Neural progenitor cell (in vitro differentiated cells): ENCODE measurements at regions not wholly inside any gene's neighbourhood (a gene's known extent, or its start where the extent isn't known, plus 50 kb on each side); places are given as distances from the start of the nearest gene placed in this dataset.

Experiments used
- DNase-seq: peaks from one replicate; pipeline ENCODE4 v3.0.0-alpha.2; 2016; ENCODE audit warnings: low spot score
- H2AFZ ChIP-seq: fragments of 200-600 bp; sonication (generic); replicated peaks from 2 replicates; pipeline ENCODE4 v1.6.1; 2016; ENCODE audit warnings: antibody characterized with exemption
- H3F3A ChIP-seq: fragments of 200-600 bp; sonication (generic); 2 replicates; pipeline ENCODE4 v1.6.1; 2016; ENCODE audit warnings: antibody characterized with exemption, low read depth
- H3K27ac ChIP-seq: fragments of 200-600 bp; sonication (generic); 2 replicates; pipeline ENCODE4 v1.5.1; 2016; ENCODE audit warnings: mild to moderate bottlenecking
- H3K27me3 ChIP-seq: fragments of 200-600 bp; sonication (generic); 2 replicates; pipeline ENCODE4 v1.6.1; 2016; ENCODE audit warnings: mild to moderate bottlenecking, moderate library complexity
- H3K36me3 ChIP-seq: fragments of 200-600 bp; sonication (generic); 2 replicates; pipeline ENCODE4 v1.5.1; 2016
- H3K4me1 ChIP-seq: fragments of 200-600 bp; sonication (generic); 2 replicates; pipeline ENCODE4 v1.6.1; 2016; ENCODE audit warnings: mixed run types
- H3K4me2 ChIP-seq: fragments of 200-600 bp; sonication (generic); 2 replicates; pipeline ENCODE4 v1.6.1; 2016
- H3K4me3 ChIP-seq: fragments of 200-600 bp; sonication (generic); 2 replicates; pipeline ENCODE4 v1.5.1; 2016
- H3K79me2 ChIP-seq: fragments of 200-600 bp; sonication (generic); 2 replicates; pipeline ENCODE4 v1.6.1; 2016; ENCODE audit warnings: low read depth
- H3K9ac ChIP-seq: fragments of 200-600 bp; sonication (generic); 2 replicates; pipeline ENCODE4 v1.6.1; 2016
- H3K9me3 ChIP-seq: fragments of 200-600 bp; sonication (generic); 2 replicates; pipeline ENCODE4 v1.5.1; 2016; ENCODE audit warnings: low read depth
- H4K20me1 ChIP-seq: fragments of 200-600 bp; sonication (generic); 2 replicates; pipeline ENCODE4 v1.6.1; 2016; ENCODE audit warnings: low read depth
- H3K27ac Mint-ChIP-seq: 3 replicates; pipeline ENCODE4 v1.8.0; 2021; ENCODE audit warnings: mixed read lengths
- H3K27me3 Mint-ChIP-seq: 2 replicates; pipeline ENCODE4 v1.8.0; 2022; ENCODE audit warnings: low read depth, mild to moderate bottlenecking, inconsistent platforms, moderate library complexity, mixed read lengths; ENCODE audit not compliant: insufficient read depth
- H3K36me3 Mint-ChIP-seq: 3 replicates; pipeline ENCODE4 v1.8.0; 2021; ENCODE audit warnings: mixed read lengths
- H3K4me1 Mint-ChIP-seq: 3 replicates; pipeline ENCODE4 v1.8.0; 2021; ENCODE audit warnings: mixed read lengths
- H3K4me3 Mint-ChIP-seq: 3 replicates; pipeline ENCODE4 v1.8.0; 2021; ENCODE audit warnings: mild to moderate bottlenecking, moderate library complexity, mixed read lengths
- H3K9me3 Mint-ChIP-seq: 3 replicates; pipeline ENCODE4 v1.8.0; 2020; ENCODE audit warnings: mixed read lengths
- CTCF ChIP-seq: fragments of 200-600 bp; sonication (generic); IDR thresholded peaks from 2 replicates; pipeline ENCODE4 v1.5.1; 2017; ENCODE audit warnings: antibody characterized with exemption, mild to moderate bottlenecking
- EZH2 ChIP-seq: fragments of 200-600 bp; sonication (generic); IDR thresholded peaks from 2 replicates; pipeline ENCODE4 v1.6.1; 2017; ENCODE audit warnings: antibody characterized with exemption, mild to moderate bottlenecking, moderate library complexity
- EZH2phosphoT487 ChIP-seq: fragments of 200-600 bp; sonication (generic); IDR thresholded peaks from 2 replicates; pipeline ENCODE4 v1.6.1; 2017; ENCODE audit warnings: antibody characterized with exemption

GRCh38 chr5:128825826-128826225, 139.5 kb upstream of the SLC27A6 start:
- no peaks in the 10 kb centered on the region for H3K9me3 Mint-ChIP-seq
- H3K4me3 ChIP-seq: no peak overlapping the region
- H3K4me3 Mint-ChIP-seq: no peak overlapping the region
- H4K20me1 ChIP-seq: no peaks in the 10 kb centered on the region
- no peaks in the 10 kb centered on the region for H3K9me3 ChIP-seq
- no peaks in the 10 kb centered on the region for H3F3A ChIP-seq
- no peaks in the 10 kb centered on the region for H3K36me3 ChIP-seq
- peaks cover 13% of the 10 kb centered on the region for H3K4me1 Mint-ChIP-seq
- TF ChIP-seq EZH2 (no peak), EZH2phosphoT487 (no peak), CTCF (no peak)
- no peaks in the 10 kb centered on the region for H3K27me3 ChIP-seq
- H3K36me3 Mint-ChIP-seq: no peaks in the 10 kb centered on the region
- H2AFZ ChIP-seq: no peak overlapping the region
- no peaks in the 10 kb centered on the region for H3K27me3 Mint-ChIP-seq
- no peak for DNase-seq
- H3K4me2 ChIP-seq: no peak overlapping the region
- H3K27ac Mint-ChIP-seq: no peak overlapping the region
- H3K79me2 ChIP-seq: no peaks in the 10 kb centered on the region
- H3K27ac ChIP-seq: no peak overlapping the region
- H3K4me1 ChIP-seq: peaks cover 3% of the 10 kb centered on the region
- H3K9ac ChIP-seq: no peak overlapping the region

- Histone ChIP-seq H3K9ac (no peak overlapping the region), H3K27ac (no peak overlapping the region), H3K4me1 (peaks cover 3% of the 10 kb centered on the region), H4K20me1 (no peaks in the 10 kb centered on the region), H3K36me3 (no peaks in the 10 kb centered on the region), H3K79me2 (no peaks in the 10 kb centered on the region), H3K9me3 (no peaks in the 10 kb centered on the region), H3K27me3 (no peaks in the 10 kb centered on the region), H3F3A (no peaks in the 10 kb centered on the region), H3K4me2 (no peak overlapping the region), H3K4me3 (no peak overlapping the region), H2AFZ (no peak overlapping the region)
- Mint-ChIP-seq H3K9me3 (no peaks in the 10 kb centered on the region), H3K4me1 (peaks cover 13% of the 10 kb centered on the region), H3K27ac (no peak overlapping the region), H3K4me3 (no peak overlapping the region), H3K27me3 (no peaks in the 10 kb centered on the region), H3K36me3 (no peaks in the 10 kb centered on the region)
- no peak for DNase-seq
- TF ChIP-seq EZH2phosphoT487 (no peak), EZH2 (no peak), CTCF (no peak)
Measured at GRCh38 chr5:128826275-128826674, 139.0 kb upstream of the SLC27A6 start.

- no peaks in the 10 kb centered on the region for H3K36me3 ChIP-seq
- Mint-ChIP-seq H3K27ac (no peak overlapping the region), H3K4me3 (no peak overlapping the region), H3K36me3 (no peaks in the 10 kb centered on the region), H3K9me3 (peaks cover 5% of the 10 kb centered on the region), H3K27me3 (no peaks in the 10 kb centered on the region), H3K4me1 (peaks cover 14% of the 10 kb centered on the region)
- H3K79me2 ChIP-seq: no peaks in the 10 kb centered on the region
- no peak overlapping the region for H3K4me2 ChIP-seq
- TF ChIP-seq EZH2 (no peak), EZH2phosphoT487 (no peak), CTCF (no peak)
- no peak overlapping the region for H3K9ac ChIP-seq
- no peaks in the 10 kb centered on the region for H3K27me3 ChIP-seq
- H3K9me3 ChIP-seq: no peaks in the 10 kb centered on the region
- DNase-seq: no peak
- no peak overlapping the region for H3K4me3 ChIP-seq
- H3K27ac ChIP-seq: no peak overlapping the region
- no peaks in the 10 kb centered on the region for H3F3A ChIP-seq
- H2AFZ ChIP-seq: no peak overlapping the region
- no peaks in the 10 kb centered on the region for H3K4me1 ChIP-seq
- no peaks in the 10 kb centered on the region for H4K20me1 ChIP-seq
Measured at GRCh38 chr5:128836571-128836970, 128.7 kb upstream of the SLC27A6 start.
